NCI-H1694 (cell line): ENCODE measurements at regions not wholly inside any gene's neighbourhood (a gene's known extent, or its start where the extent isn't known, plus 50 kb on each side); places are given as distances from the start of the nearest gene placed in this dataset.

Experiments used
- DNase-seq: peaks from one replicate; lab custom pipeline; 2025; lab: John Stamatoyannopoulos, UW

GRCh38 chr22:49302150-49302460, 525.6 kb downstream of the BRD1 start:
- DNase-seq: no peak

GRCh38 chr22:49301398-49302149, 526.1 kb downstream of the BRD1 start:
- DNase-seq: no peak

- DNase-seq: no peak
Measured at GRCh38 chr22:49300951-49301397, 526.7 kb downstream of the BRD1 start.

- no peak for DNase-seq
Measured at GRCh38 chr22:49300241-49300640, 527.4 kb downstream of the BRD1 start.

- no peak for DNase-seq
Measured at GRCh38 chr22:49299821-49300231, 527.8 kb downstream of the BRD1 start.

- no peak for DNase-seq
Measured at GRCh38 chr22:49298834-49299750, 528.6 kb downstream of the BRD1 start.

- DNase-seq: no peak
Measured at GRCh38 chr22:49297871-49298721, 529.6 kb downstream of the BRD1 start.

- no peak for DNase-seq
Measured at GRCh38 chr22:49297286-49297870, 530.3 kb downstream of the BRD1 start.

- DNase-seq: no peak
Measured at GRCh38 chr22:49296561-49296960, 531.1 kb downstream of the BRD1 start.

- DNase-seq: no peak
Measured at GRCh38 chr22:49295851-49296560, 531.7 kb downstream of the BRD1 start.

- DNase-seq: no peak
Measured at GRCh38 chr22:49295465-49295743, 532.3 kb downstream of the BRD1 start.

GRCh38 chr22:49294656-49295464, 532.8 kb downstream of the BRD1 start:
- DNase-seq: no peak

- no peak for DNase-seq
Measured at GRCh38 chr22:49292909-49293308, 534.8 kb downstream of the BRD1 start.

GRCh38 chr22:49291781-49292180, 535.9 kb downstream of the BRD1 start:
- DNase-seq: no peak

- DNase-seq: no peak
Measured at GRCh38 chr22:49291169-49291568, 536.5 kb downstream of the BRD1 start.

- DNase-seq: no peak
Measured at GRCh38 chr22:49290711-49291110, 537.0 kb downstream of the BRD1 start.

- DNase-seq: no peak
Measured at GRCh38 chr22:49289822-49290679, 537.6 kb downstream of the BRD1 start.

GRCh38 chr22:49286181-49286760, 541.4 kb downstream of the BRD1 start:
- DNase-seq: no peak

- DNase-seq: no peak
Measured at GRCh38 chr22:49284931-49285330, 542.7 kb downstream of the BRD1 start.
